IMR-90 (cell line): ENCODE measurements at regions not wholly inside any gene's neighbourhood (a gene's known extent, or its start where the extent isn't known, plus 50 kb on each side); places are given as distances from the start of the nearest gene placed in this dataset.

Experiments
- ATAC-seq: fragments of 200-7000 bp; cut with Tn5 transposase; 2 replicates; pipeline ENCODE4 v1.9.1; 2020; ENCODE audit warnings: low read depth, mild to moderate bottlenecking, moderate library complexity
- BruUV-seq: library from RNA; stranded (reverse); fragments of 400-500 nt; replicated peaks from 2 replicates; lab custom pipeline; 2021; lab: Mats Ljungman, UMichigan
- CTCF ChIA-PET: fragments of 300-600 bp; formaldehyde crosslinking; extraction: SDS; loops from one replicate; lab custom pipeline; 2021; ENCODE audit warnings: antibody characterized with exemption; lab: Yijun Ruan, JAX
- POLR2A ChIA-PET: fragments of 300-600 bp; sonication (Branson Sonifier 250); formaldehyde crosslinking; loops from one replicate; lab custom pipeline; 2022; ENCODE audit warnings: antibody characterized with exemption; ENCODE audit not compliant: unreplicated experiment; lab: Charles Lee
- DNase-seq: peaks from one replicate; pipeline ENCODE4 v3.0.0; 2013
- H2AFZ ChIP-seq: replicated peaks from 2 replicates; pipeline ENCODE3; 2013; ENCODE audit warnings: low read length, mild to moderate bottlenecking; ENCODE audit not compliant: poor library complexity
- H2AK5ac ChIP-seq: 2 replicates; pipeline ENCODE4 v1.6.1; 2013; ENCODE audit warnings: low read depth, low read length, inconsistent platforms
- H2AK9ac ChIP-seq: replicated peaks from 2 replicates; pipeline ENCODE3; 2013; ENCODE audit warnings: mild to moderate bottlenecking, low read depth, low read length, moderate library complexity; ENCODE audit not compliant: poor library complexity
- H2BK120ac ChIP-seq: 2 replicates; pipeline ENCODE4 v1.6.1; 2013; ENCODE audit warnings: low read depth, low read length, inconsistent platforms
- H2BK15ac ChIP-seq: 3 replicates; pipeline ENCODE4 v1.6.1; 2013; ENCODE audit warnings: low read depth, low read length, inconsistent platforms
- H2BK20ac ChIP-seq: 2 replicates; pipeline ENCODE4 v1.6.1; 2013; ENCODE audit warnings: low read depth, mild to moderate bottlenecking, inconsistent platforms, low read length, moderate library complexity
- H2BK5ac ChIP-seq: 2 replicates; pipeline ENCODE4 v1.6.1; 2013; ENCODE audit warnings: mild to moderate bottlenecking, low read depth, low read length, inconsistent platforms; ENCODE audit not compliant: poor library complexity, severe bottlenecking
- H3K14ac ChIP-seq: replicated peaks from 2 replicates; pipeline ENCODE4 v1.6.1; 2013; ENCODE audit warnings: low read depth, low read length, inconsistent platforms
- H3K18ac ChIP-seq: 2 replicates; pipeline ENCODE4 v1.6.1; 2013; ENCODE audit warnings: low read depth, low read length, control low read depth
- H3K23ac ChIP-seq: 2 replicates; pipeline ENCODE4 v1.6.1; 2013; ENCODE audit warnings: low read depth, low read length, inconsistent platforms
- H3K27ac ChIP-seq: 2 replicates; pipeline ENCODE4 v1.5.1; 2013; ENCODE audit warnings: mild to moderate bottlenecking, control low read depth, low read length; ENCODE audit not compliant: insufficient read depth
- H3K27me3 ChIP-seq: 2 replicates; pipeline ENCODE4 v1.6.1; 2013; ENCODE audit warnings: low read length; ENCODE audit not compliant: control insufficient read depth, insufficient read depth
- H3K36me3 ChIP-seq: 2 replicates; pipeline ENCODE4 v1.6.1; 2013; ENCODE audit warnings: low read length, mixed read lengths; ENCODE audit not compliant: control insufficient read depth, insufficient read depth
- H3K4ac ChIP-seq: 2 replicates; pipeline ENCODE4 v1.6.1; 2013; ENCODE audit warnings: low read depth, low read length, inconsistent platforms
- H3K4me1 ChIP-seq: 2 replicates; pipeline ENCODE4 v1.6.1; 2013; ENCODE audit warnings: low read length, mixed read lengths; ENCODE audit not compliant: control insufficient read depth, insufficient read depth
- H3K4me2 ChIP-seq: 2 replicates; pipeline ENCODE4 v1.6.1; 2013; ENCODE audit warnings: low read depth, mild to moderate bottlenecking, control low read depth, low read length, moderate library complexity
- H3K4me3 ChIP-seq: 2 replicates; pipeline ENCODE4 v1.5.1; 2013; ENCODE audit warnings: low read depth, mild to moderate bottlenecking, control low read depth, low read length, moderate library complexity; ENCODE audit not compliant: insufficient read depth
- H3K56ac ChIP-seq: 2 replicates; pipeline ENCODE4 v1.6.1; 2013; ENCODE audit warnings: low read length, inconsistent platforms; ENCODE audit not compliant: insufficient read depth; ENCODE audit errors: extremely low read depth
- H3K79me1 ChIP-seq, 2 experiments: 2 replicates each; pipeline ENCODE4 v1.6.1; 2013; ENCODE audit warnings: low read length in 2 of 2, inconsistent platforms in 1 of 2, low read depth in 1 of 2
- H3K9ac ChIP-seq: 2 replicates; pipeline ENCODE4 v1.6.1; 2013; ENCODE audit warnings: low read depth, low read length, control low read depth
- H3K9me1 ChIP-seq: 2 replicates; pipeline ENCODE4 v1.6.1; 2013; ENCODE audit warnings: low read length, inconsistent platforms; ENCODE audit not compliant: insufficient read depth
- H3K9me3 ChIP-seq: 2 replicates; pipeline ENCODE4 v1.6.1; 2013; ENCODE audit warnings: low read length; ENCODE audit not compliant: control insufficient read depth, insufficient read depth
- H4K20me1 ChIP-seq: 2 replicates; pipeline ENCODE4 v1.6.1; 2013; ENCODE audit warnings: low read length, inconsistent platforms; ENCODE audit not compliant: insufficient read depth
- H4K5ac ChIP-seq: 2 replicates; pipeline ENCODE4 v1.6.1; 2013; ENCODE audit warnings: mild to moderate bottlenecking, low read depth, low read length, control low read depth
- H4K8ac ChIP-seq, 2 experiments: 2 replicates each; pipeline ENCODE4 v1.6.1; 2013; ENCODE audit warnings: low read depth in 2 of 2, low read length in 2 of 2, control low read depth in 1 of 2, inconsistent platforms in 1 of 2
- H4K91ac ChIP-seq: 2 replicates; pipeline ENCODE4 v1.6.1; 2013; ENCODE audit warnings: low read depth, low read length, inconsistent platforms; ENCODE audit not compliant: insufficient read depth
- BHLHE40 ChIP-seq: fragments of 150-350 bp; IDR thresholded peaks from 2 replicates; pipeline ENCODE4 v1.6.1; 2016; ENCODE audit warnings: mild to moderate bottlenecking, low read depth, low read length
- CEBPB ChIP-seq: IDR thresholded peaks from 2 replicates; pipeline ENCODE4 v1.6.1; 2012; ENCODE audit warnings: low read depth, low read length, improper control_type of control experiment
- CHD1 ChIP-seq: IDR thresholded peaks from 2 replicates; pipeline ENCODE4 v1.6.1; 2012; ENCODE audit warnings: low read depth, low read length, improper control_type of control experiment
- FOS ChIP-seq: fragments of 150-350 bp; IDR thresholded peaks from 2 replicates; pipeline ENCODE4 v1.6.1; 2016; ENCODE audit warnings: low read depth, low read length
- MAFK ChIP-seq: IDR thresholded peaks from 2 replicates; pipeline ENCODE4 v1.6.1; 2012; ENCODE audit warnings: low read depth, low read length, improper control_type of control experiment
- MAZ ChIP-seq: IDR thresholded peaks from 2 replicates; pipeline ENCODE4 v1.6.1; 2012; ENCODE audit warnings: low read depth, mild to moderate bottlenecking, low read length, improper control_type of control experiment, moderate library complexity, borderline replicate concordance
- MXI1 ChIP-seq: IDR thresholded peaks from 2 replicates; pipeline ENCODE4 v1.6.1; 2012; ENCODE audit warnings: low read depth, mild to moderate bottlenecking, low read length, moderate library complexity, borderline replicate concordance
- NFE2L2 ChIP-seq: fragments of 150-350 bp; IDR thresholded peaks from 2 replicates; pipeline ENCODE4 v1.6.1; 2016; ENCODE audit warnings: low read depth, mild to moderate bottlenecking, low read length
- POLR2A ChIP-seq: IDR thresholded peaks from 2 replicates; pipeline ENCODE4 v1.6.1; 2012; ENCODE audit warnings: mild to moderate bottlenecking, low read depth, low read length
- RAD21 ChIP-seq: IDR thresholded peaks from 2 replicates; pipeline ENCODE4 v1.6.1; 2012; ENCODE audit warnings: low read length, improper control_type of control experiment
- RCOR1 ChIP-seq: IDR thresholded peaks from 2 replicates; pipeline ENCODE4 v1.6.1; 2012; ENCODE audit warnings: mild to moderate bottlenecking, low read length, improper control_type of control experiment; ENCODE audit not compliant: insufficient replicate concordance
- RFX5 ChIP-seq: IDR thresholded peaks from 2 replicates; pipeline ENCODE4 v1.8.0; 2012; ENCODE audit warnings: low read depth, mild to moderate bottlenecking, low read length, moderate library complexity
- SMC3 ChIP-seq: fragments of 150-350 bp; IDR thresholded peaks from 2 replicates; pipeline ENCODE4 v1.6.1; 2016; ENCODE audit warnings: low read depth, mild to moderate bottlenecking, antibody characterized with exemption, low read length, moderate library complexity
- WGBS, 2 experiments: methylation state at CpG; one replicate each; pipeline versions ENCODE4 v1.1.5 to v1.1.7; 2013; ENCODE audit warnings: missing lambda C conversion rate in 2 of 2; ENCODE audit not compliant: insufficient read length in 1 of 2; ENCODE audit errors: extremely low coverage in 2 of 2; 5-methylcytosine and 5-hydroxymethylcytosine counted together
- dilution Hi-C: fragments of 300-500 bp; cut with HindIII; formaldehyde crosslinking; loops from one replicate; pipeline ENCODE4 v1.14.3; 2018; ENCODE audit warnings: low sequenced_read_pairs; ENCODE audit not compliant: unreplicated experiment
- in situ Hi-C: fragments of 300-500 bp; cut with MboI; formaldehyde crosslinking; loops from 3 replicates; pipeline ENCODE4 v1.14.3; 2019; ENCODE audit warnings: low sequenced_read_pairs, inconsistent platforms, mixed read lengths
- intact Hi-C: fragments of 100-400 bp; cut with micrococcal nuclease; formaldehyde crosslinking; loops from 2 replicates; pipeline ENCODE4 v1.10.0; 2022
- TF ChIP-seq, protein P1 (sequence below): conservative IDR thresholded peaks from 2 replicates; pipeline ENCODE4 v1.5.1; 2012; ENCODE audit warnings: mild to moderate bottlenecking, low read depth, low read length, improper control_type of control experiment
- TF ChIP-seq, protein P2 (sequence below): fragments of 150-350 bp; IDR thresholded peaks from 2 replicates; pipeline ENCODE4 v1.6.1; 2016; ENCODE audit warnings: low read depth, mild to moderate bottlenecking, low read length, moderate library complexity, borderline replicate concordance
- TF ChIP-seq, protein P3 (sequence below): fragments of 150-350 bp; IDR thresholded peaks from 2 replicates; pipeline ENCODE4 v1.6.1; 2017; ENCODE audit warnings: mild to moderate bottlenecking, antibody characterized with exemption, low read length, low read depth

DNA sequence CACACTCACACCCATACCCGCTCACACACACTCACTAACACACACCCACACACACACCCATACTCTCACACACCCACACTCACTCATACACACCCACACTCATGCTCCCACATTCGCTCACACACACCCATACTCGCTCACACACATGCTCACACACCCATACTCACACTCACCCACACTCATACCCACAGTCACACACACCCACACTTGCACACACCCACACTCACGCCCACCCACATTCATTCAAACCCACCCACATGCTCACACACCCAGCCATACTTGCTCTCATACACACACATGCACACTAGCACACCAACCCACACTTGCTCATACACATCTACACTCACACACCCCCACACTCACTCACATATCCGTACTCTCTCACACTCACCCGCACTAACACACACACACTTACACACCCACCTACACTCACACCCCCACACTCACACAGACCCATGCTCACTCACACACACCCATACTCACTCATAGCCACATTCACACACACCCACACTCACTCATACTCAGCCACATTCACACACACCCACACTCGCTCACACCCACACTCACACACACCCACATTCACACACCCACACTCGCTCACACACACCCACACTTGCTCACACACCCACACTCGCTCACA is 322.4 kb upstream of the N4BP1 start:
- Histone ChIP-seq H2AFZ (peak overlapping the region; percentile 52), H3K18ac (no peak overlapping the region), H2AK9ac (no peak overlapping the region), H3K27me3 (no peaks in the 10 kb centered on the region), H2BK5ac (peak overlapping the region; percentile 74), H3K14ac (no peak overlapping the region), H3K36me3 (no peaks in the 10 kb centered on the region), H3K23ac (no peak overlapping the region), H2AK5ac (no peak overlapping the region), H2BK120ac (no peak overlapping the region), H3K4ac (no peak overlapping the region), H3K56ac (no peak overlapping the region), H4K8ac (no peak overlapping the region), H4K5ac (no peak overlapping the region), H3K4me2 (no peak overlapping the region), H3K9ac (no peak overlapping the region), H3K9me3 (no peaks in the 10 kb centered on the region; the same call in 1 of the 2 replicates), H3K4me1 (no peaks in the 10 kb centered on the region), H2BK15ac (no peak overlapping the region), H4K20me1 (no peaks in the 10 kb centered on the region; the same call in 1 of the 2 replicates), H3K9me1 (no peaks in the 10 kb centered on the region), H3K79me1 (no peaks in the 10 kb centered on the region), H4K91ac (no peak overlapping the region), H3K27ac (no peak overlapping the region), H3K4me3 (no peak overlapping the region), H2BK20ac (no peak overlapping the region)
- WGBS, 2 experiments: 57% methylated on average over 5 of the region's 9 CpGs; no CpG with 5 or more reads in 1 of the 2 experiments
- TF ChIP-seq MAFK (no peak), RAD21 (no peak), RFX5 (no peak), FOS (no peak), SMC3 (no peak), CHD1 (no peak), CEBPB (no peak), POLR2A (no peak), MAZ (no peak), BHLHE40 (no peak), NFE2L2 (no peak), MXI1 (no peak), RCOR1 (no peak)
- TF ChIP-seq, protein P1, sequence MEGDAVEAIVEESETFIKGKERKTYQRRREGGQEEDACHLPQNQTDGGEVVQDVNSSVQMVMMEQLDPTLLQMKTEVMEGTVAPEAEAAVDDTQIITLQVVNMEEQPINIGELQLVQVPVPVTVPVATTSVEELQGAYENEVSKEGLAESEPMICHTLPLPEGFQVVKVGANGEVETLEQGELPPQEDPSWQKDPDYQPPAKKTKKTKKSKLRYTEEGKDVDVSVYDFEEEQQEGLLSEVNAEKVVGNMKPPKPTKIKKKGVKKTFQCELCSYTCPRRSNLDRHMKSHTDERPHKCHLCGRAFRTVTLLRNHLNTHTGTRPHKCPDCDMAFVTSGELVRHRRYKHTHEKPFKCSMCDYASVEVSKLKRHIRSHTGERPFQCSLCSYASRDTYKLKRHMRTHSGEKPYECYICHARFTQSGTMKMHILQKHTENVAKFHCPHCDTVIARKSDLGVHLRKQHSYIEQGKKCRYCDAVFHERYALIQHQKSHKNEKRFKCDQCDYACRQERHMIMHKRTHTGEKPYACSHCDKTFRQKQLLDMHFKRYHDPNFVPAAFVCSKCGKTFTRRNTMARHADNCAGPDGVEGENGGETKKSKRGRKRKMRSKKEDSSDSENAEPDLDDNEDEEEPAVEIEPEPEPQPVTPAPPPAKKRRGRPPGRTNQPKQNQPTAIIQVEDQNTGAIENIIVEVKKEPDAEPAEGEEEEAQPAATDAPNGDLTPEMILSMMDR: no peak
- TF ChIP-seq, protein P2, sequence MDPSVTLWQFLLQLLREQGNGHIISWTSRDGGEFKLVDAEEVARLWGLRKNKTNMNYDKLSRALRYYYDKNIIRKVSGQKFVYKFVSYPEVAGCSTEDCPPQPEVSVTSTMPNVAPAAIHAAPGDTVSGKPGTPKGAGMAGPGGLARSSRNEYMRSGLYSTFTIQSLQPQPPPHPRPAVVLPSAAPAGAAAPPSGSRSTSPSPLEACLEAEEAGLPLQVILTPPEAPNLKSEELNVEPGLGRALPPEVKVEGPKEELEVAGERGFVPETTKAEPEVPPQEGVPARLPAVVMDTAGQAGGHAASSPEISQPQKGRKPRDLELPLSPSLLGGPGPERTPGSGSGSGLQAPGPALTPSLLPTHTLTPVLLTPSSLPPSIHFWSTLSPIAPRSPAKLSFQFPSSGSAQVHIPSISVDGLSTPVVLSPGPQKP: no peak
- TF ChIP-seq, protein P3, sequence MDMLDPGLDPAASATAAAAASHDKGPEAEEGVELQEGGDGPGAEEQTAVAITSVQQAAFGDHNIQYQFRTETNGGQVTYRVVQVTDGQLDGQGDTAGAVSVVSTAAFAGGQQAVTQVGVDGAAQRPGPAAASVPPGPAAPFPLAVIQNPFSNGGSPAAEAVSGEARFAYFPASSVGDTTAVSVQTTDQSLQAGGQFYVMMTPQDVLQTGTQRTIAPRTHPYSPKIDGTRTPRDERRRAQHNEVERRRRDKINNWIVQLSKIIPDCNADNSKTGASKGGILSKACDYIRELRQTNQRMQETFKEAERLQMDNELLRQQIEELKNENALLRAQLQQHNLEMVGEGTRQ: no peak
- intact Hi-C loops: no loop called here
- no TSS peak for BruUV-seq
- ChIA-PET CTCF (no interaction called here), POLR2A (no interaction called here)
- in situ Hi-C loops: no loop called here
- no peak for ATAC-seq
- no peak for DNase-seq
- dilution Hi-C loops: no loop called here
